NCI-H187 (cell line): ENCODE measurements at regions not wholly inside any gene's neighbourhood (a gene's known extent, or its start where the extent isn't known, plus 50 kb on each side); places are given as distances from the start of the nearest gene placed in this dataset.

ENCODE experiments used
- DNase-seq, 2 experiments: peaks; one replicate each; lab custom pipeline; 2025; lab: John Stamatoyannopoulos, UW

DNA sequence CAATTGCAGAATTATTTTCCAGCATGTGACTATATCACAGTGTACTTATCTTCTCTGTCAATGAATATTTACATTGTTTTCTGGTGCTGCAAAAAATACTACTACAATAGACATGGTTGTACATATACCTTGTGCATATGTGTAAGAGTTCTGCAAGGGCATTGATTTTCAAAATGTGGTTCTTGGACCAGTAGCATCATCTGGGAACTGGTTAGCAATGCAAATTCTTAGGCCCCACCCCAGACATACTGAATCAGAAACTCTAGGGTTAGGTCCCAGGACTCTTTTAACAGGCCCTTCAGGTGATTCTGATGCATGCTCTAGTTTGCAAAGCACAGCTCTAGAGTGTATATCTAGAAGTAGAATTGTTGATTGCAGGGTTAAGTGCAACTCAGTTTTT is 292.3 kb downstream of the ZNF621 start:
- DNase-seq, result no peak

DNA sequence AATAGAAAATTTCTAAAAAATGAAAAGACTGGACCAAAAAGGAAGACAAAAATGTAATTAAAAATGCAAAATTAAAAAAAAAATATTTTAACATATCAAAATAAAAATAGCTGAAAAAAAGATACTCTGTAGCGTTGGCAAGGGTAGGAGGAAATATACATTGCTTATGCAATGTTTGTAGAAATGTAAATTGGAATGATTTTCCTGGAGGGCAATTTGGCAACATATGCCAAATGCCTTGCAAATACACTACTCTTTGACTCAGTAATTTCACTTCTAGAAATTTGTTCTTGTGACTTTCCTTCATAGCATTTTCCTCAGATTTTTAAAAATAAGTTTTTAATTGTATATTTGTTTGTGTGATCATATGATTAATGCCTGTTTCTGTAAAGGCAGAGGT is 296.6 kb downstream of the ZNF621 start:
- DNase-seq, result no peak

DNA sequence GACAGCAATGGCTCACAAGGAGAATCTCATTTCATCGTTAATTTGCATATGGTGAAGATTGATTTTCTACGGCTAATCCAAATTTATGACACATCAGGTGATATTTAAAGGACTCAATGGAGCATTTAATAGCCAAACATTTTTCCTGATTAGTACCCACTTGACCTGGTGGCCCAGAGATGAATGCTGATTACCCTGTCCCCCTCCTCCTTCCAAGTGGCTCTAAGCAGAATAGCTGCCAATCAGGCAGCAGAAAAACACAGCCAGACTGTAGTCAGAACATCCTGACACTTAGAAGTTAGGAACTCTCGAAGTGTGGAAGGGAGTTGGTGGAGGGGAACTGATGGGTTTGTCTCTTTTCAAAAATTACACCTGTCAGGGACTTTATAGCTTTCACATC is 302.5 kb downstream of the ZNF621 start:
- no peak for DNase-seq

DNA sequence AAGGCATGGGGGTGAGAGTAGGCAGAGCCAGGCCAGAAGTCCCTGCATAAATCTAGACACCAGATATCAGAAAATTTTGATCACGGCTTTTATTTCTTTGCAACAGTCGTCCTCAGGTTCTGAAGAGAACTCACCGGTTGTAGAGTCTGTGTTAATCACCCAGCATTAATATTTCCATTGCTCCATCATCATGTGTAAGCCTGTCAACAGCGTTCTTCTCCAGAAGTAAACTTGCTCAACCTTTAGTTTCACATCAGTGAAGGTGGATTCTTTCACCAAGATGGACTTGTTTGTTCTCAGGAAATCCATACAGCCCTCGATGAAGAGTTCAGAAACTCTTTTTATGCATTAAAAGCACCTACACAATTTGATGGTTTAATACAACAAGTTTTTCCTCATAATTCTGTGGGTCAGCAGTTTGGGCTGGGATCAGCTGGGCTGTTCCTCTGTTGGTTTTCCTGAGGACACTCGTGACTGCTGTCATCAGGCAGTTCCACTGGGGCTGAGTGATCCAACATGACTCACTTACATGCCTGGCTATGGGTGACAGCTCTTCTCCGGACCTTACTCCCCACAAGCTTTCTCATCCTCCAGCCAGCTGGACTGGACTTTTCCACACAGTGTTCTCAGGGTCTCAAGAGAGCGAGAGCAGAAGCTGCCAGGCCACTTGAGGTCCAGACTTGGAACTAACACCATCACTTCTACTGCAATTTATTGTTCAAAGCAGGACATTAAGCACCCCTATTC is 303.4 kb downstream of the ZNF621 start:
- DNase-seq, result no peak

DNA sequence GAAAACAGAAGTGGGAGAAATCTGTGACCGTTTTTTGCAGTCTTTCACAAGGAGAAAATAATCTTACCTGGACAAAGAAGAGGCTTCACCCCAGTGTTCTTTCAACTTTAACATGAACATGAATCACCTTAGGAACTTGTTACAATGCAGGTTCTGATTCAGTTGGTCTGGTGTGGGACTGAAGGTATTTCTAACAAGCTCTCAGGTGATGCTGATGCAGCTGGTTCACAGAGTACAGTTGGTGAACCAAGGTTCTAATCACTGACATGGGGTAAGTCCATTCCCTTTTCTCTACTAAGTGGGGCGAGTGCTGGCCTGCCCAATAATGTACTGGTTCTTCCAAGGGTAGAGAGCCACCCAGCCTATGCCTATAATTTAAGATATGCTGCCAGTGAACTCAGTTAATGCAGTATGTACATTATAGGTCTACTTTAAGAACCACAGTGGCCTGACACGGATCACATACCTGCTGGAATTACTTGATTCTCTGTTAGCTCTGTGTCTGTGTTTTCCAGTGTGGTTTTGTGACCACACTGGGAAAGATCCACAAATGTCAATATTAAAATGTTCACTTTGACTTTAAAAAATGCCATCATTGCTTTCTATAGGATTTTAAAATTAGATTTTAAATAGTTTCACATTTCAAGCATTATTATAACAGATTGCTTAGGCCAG is 304.1 kb downstream of the ZNF621 start:
- DNase-seq, result no peak

DNA sequence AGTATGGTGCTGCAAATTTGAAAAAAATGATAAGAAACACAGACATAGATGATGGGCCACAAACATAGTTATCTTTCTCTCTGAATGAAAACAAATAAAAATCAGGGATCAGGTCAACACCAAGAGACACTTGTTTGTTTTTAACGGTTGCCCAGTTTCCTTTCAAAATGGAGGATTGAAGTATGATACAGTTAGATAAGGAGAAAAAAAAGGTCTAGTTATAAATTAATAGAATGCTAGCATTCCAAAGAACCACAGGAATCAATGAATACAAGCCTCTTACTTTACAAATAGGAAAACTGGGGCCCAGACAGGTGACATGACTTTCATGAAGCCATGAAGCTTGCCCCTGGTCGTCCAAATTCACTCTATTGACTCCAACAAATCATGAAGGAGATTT is 305.1 kb downstream of the ZNF621 start:
- DNase-seq, result no peak

DNA sequence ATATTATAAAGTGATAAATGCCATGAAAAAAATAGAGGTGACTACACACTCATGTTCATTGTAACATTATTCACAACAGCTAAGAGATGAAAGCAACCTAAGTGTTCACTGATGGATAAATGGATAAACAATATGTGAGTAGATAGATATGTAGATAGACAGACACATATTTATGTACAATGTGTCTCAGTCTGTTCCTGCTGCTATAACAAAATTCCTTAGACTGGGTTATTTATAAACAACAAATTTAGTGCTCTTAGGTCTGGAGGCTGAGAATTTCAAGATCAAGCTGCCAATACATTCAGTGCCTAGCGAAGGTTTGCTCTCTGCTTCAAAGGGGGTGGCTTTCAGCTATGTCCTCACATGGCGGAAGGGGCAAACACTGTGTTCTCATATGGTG is 312.5 kb downstream of the ZNF621 start:
- DNase-seq, result no peak

DNA sequence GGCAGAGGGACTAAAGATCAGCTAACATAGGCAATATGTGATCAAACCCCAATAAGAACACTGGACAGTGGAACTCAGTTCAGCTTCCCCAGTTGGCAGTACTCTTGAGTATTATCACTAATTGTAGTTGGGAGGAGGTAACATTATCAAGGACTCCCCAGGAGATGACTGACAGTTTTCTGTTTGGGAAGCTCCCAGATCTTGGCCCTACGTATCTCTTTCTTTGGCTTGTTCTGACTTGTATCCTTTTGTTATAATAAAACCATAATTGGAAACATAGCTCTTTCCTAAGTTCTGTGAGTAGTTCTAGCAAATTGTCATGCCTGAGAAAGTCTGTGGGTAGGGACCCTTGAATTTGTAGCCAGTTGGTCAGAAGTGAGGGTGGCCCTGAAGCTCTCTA is 316.4 kb downstream of the ZNF621 start:
- no peak for DNase-seq

DNA sequence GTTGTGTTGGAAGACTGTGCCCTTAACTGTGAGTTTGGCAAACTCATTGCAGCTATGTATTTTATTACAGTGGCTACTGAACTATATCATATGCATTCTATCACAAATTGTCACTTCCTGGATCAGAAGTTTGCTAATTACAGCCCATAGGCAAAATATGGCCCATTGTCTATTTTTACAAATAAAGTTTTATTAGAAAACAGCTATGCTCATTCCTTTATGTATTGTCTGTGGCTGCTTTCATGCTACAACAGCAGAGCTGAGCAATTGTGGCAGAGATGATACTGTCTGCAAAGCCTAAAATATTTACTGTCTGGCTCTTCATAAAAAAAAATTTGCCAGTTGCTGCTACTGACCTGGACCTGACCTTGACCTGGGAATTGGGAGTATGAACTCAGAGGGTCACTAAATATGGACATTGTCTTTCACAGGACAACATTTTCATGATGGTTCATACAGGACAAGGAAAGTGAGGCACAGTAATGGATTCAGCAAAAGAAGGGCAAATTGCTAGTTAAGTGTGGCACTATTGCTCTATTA is 316.9 kb downstream of the ZNF621 start:
- no peak for DNase-seq

DNA sequence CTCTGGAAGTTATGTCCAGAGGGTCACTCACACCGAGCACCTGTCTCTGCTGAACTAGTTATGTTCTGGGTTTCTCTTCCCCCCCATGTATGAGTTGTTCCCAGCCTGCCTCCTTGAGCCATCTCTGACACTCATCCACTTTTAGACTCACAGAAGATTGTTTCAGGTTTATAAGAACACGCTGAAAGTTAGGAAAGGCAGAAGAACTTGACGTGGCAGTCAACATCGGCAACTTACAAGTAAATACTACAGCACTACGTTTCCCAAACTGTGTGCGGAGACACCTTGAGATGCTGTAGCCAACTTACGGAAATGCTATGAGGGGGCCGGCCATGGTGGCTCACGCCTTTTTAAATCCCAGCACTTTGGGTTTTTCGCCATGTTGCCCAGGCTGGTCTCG is 318.0 kb downstream of the ZNF621 start:
- no peak for DNase-seq

DNA sequence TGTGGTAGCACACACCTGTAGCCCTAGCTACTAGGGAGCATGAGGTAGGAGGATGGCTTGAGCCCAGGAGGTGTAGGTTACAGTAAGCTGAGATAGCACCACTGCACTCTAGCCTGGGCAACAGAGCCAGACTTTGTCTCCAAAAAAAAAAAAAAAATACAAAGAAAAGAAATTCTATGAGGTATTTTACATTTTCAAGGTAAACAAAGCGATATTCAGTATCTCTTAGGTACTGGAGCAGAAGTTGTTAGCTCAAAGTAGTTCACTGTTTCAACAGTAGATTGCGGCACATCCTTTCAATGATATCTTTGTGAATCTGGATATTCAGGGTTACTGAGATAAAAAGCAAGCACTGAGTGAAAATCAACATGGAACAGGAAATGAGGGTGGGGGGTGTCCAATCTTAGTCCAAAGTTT is 318.5 kb downstream of the ZNF621 start:
- DNase-seq, result no peak

DNA sequence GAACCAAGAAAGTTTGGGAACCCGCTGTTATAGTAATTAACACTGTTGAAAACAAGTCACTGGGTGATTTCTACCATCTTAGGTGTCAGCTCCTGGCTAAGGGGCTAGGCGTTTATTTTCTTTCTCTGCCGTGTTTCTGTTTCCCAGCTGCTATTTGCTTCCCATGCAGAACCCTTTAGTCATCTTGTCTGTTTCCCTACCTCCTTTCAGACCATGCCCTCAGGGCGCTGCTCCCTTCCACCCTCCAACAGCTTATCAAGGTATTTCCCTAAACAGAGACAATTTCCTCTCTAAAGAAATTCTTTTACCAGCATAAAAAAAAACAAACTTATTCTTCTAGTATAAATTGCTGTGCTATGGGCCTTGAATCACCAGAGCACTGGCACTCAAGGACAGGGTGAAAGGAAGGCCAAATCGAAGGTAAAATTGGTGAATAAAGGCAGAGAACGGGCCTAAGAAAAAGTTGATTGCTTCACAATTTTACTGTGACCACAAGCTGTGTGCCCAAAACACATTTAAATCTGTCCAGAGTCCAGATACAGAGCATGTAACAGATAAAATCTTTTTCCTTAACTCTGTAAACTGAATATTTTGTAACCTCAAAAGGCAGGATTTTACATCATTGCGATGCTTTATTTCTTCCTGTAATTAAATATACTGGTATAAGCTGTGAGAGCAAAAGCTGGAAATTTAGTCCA is 319.2 kb downstream of the ZNF621 start:
- no peak for DNase-seq

DNA sequence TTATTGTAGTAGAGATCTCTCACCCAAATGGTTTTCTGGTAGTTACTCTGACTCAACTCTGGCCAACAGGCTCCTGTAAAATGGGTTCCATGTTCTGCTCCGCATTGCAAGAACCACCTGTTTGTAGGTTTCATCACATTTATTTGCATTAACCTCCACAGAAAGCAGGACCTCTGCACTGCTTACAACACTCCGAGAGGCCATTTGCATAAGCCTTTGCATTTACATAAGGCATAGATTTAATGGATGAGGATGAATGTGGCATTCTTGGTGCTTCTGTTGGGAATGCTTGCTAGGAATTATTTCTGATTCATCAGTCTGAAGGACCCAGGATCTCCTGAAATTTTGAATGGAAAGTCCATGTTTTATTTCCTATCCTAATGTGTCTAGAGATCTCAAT is 320.1 kb downstream of the ZNF621 start:
- no peak for DNase-seq

DNA sequence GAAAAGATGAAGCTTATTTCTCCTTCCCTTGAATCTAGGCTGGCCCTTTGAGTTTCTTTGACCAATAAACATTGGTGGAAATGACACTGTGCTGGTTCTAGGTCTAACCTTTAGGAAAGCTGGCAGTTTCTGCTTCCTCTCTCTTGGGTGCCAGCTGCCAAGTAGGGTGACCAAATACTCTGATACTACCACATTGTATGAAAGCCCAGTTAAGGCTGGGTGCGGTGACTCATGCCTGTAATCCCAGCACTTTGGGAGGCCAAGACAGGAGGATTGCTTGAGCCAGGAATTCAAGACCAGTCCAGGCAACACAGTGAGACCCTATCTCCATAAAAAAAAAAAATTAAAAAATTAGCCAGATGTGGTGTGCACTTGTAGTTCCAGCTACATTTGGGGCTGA is 320.7 kb downstream of the ZNF621 start:
- no peak for DNase-seq

DNA sequence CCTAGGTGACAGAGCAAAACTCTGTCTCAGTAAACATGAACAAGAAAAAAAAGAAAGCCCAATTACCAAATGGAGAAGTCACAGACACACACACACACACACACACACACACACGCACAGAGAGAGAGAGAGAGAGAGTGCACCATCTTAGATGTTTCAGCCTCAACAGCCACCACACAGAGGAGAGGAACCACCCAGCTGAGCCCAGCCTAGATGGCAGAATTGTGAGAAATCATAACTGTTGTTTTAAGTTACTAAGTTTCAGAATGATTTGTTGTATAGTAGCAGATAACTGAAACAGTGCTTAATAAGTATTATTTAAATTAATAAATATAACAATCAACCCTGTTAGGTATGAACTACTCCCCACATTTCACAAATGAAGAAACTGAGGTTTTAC is 321.2 kb downstream of the ZNF621 start:
- DNase-seq, result no peak

DNA sequence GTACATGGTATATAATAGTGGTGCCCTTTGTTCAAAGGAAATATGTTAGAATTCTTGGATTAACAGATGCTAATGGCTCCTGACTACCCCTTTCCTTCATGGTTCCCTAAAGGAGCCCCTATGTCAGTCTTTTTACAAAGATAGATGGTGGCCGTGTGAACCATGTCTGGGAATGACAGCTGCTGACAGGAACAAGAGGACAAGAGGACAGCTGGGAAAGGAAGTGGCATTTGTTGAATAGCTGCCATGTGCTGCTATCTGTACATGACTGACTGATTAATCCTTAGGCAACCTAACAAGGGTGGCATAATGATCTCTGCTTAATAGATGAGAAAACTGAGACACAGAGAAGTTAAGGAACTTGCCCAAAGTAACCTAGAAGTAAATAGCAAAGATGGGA is 321.7 kb downstream of the ZNF621 start:
- DNase-seq, result no peak

DNA sequence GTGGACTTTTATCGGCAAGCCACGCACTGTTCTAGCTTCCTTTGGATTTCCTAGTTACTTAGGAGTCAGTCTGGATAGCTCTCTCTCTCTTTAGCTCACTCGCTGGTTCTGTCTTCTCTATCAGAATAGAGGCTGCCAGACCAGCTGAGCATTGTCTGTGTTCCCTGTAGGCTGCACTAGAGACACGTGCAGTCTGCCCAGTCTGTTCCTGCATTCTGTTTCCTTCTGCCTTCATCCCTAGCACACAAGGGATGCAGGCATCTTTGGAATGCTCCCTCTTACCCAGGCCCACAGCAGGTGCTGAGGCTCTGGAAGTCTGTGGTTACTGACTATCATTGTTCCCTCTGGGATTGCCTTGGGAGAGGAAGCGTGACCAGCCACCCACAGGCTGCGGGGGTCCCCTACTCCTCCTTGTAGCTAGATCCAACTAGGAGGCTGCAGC is 322.8 kb downstream of the ZNF621 start:
- no peak for DNase-seq

DNA sequence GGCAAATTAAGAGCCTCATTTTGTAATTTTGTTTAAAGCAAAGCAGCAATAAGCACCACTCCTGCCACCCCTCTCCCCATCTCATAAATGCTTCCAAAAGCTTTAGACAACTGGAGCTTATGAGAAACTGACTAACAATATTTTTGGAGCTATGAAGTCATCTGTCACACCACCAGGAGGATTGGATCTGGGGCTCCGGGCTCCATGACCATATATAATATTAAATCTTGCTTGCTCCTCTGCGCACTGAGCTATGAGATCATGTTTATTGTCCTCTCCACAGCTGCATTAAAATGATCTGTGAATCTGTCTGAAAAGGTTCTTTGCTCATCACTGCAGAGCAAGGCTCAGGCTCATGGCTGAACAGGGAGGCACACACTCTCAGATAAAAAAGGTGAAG is 323.7 kb downstream of the ZNF621 start:
- DNase-seq, result no peak

DNA sequence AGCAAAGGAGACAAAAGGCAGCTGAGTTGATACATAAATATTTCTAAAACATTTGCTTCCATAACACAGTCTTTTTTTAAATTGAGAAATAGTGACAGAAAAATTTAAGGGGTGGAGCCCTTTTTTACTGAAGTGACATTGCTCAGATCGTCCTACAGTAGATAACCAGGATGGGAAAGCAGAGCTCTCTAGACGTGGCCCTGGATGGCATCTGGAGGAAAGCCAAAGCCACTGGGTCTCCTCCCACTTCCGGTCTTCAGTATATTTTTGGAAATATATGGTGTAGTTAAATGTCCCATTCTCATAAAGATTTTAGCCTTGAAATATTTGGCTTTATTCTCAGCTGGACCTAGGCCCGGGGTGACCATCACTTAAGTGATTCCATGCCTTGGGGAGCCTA is 326.1 kb downstream of the ZNF621 start:
- no peak for DNase-seq

DNA sequence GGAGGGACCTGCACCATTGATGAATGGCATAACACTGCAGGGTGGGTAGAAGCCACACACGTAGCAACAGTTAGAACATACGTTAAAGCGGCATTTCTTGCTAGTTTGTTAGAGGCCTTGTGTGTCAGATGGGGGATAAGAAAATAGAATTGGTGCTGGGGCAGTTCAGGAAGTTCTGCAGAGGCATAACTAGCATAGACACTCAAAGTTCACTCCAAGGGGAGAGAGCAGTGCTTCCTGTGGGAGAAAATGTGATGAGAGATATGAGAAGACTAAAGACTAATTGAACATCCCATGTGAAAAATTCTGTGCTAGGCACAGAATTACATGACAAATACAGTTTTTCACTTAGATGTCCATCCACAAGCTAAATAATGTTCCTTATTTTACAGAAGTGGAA is 327.1 kb downstream of the ZNF621 start:
- no peak for DNase-seq

DNA sequence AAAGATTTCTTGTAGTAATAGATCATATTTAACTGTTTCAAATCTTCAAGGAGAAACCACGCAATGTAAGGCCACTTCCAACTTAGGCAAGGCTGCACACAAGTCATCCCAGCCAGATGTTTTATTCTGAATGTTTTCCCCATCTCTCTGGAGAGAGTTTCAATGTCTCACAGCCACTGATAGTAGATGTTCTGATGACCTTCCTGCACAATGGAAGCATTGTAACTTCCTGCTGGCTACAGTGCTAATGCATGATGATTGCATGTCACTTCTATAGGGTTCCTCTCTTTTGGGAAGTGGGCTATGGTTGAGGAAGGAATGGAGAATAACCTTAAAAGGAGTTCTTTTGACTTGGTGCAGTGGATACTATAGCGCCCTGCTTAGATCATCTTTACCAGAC is 328.0 kb downstream of the ZNF621 start:
- no peak for DNase-seq

DNA sequence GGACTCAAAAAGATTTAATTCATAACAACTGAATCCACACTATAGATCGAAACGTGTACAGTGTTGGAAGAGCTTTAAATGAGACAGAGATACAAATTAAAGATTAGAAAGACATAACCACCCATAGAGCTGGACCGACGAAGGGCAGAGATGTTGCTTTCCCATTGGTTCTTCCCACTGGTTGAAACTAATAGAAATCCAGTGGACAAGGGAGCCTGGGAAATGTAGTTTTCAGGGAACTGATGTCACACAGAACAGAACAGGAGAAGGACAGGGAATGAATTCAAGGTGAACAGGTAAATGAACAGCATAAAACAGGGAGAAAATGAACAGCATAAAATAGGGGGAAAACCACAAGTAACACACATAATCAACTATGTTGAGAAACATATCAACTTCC is 328.7 kb downstream of the ZNF621 start:
- no peak for DNase-seq

DNA sequence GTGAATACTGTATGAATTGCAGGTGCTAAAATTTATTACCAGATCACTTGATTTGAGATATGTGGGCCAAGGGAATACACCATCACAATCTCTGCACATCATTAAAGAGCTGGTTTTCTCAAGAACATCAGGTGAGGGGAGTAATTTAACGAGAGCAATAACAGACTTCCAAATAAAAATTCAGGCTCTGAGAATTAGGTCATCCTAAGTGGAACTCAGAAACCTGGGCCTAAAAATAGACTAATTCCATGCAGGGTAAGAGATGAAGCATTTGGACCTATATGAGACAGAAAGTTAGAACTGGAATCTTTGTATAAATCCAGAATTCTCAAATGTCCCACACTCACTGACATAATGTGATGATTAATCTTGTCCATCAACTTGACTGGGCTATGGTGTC is 331.1 kb downstream of the ZNF621 start:
- no peak for DNase-seq
